GM10248 (cell line): ENCODE measurements at regions not wholly inside any gene's neighbourhood (a gene's known extent, or its start where the extent isn't known, plus 50 kb on each side); places are given as distances from the start of the nearest gene placed in this dataset.

Source experiments
- CTCF ChIA-PET: fragments of 300-600 bp; sonication (Branson Sonifier 250); formaldehyde crosslinking; extraction: SDS; loops from one replicate; lab custom pipeline; 2021; ENCODE audit warnings: antibody characterized with exemption; lab: Yijun Ruan, JAX
- POLR2A ChIA-PET: fragments of 350-650 bp; sonication (Branson Sonifier 250); formaldehyde crosslinking; extraction: SDS; loops from one replicate; lab custom pipeline; 2020; ENCODE audit warnings: antibody characterized with exemption; lab: Yijun Ruan, JAX
- DNase-seq: peaks from one replicate; pipeline ENCODE4 v3.0.0; 2012; ENCODE audit errors: extremely low spot score
- CTCF ChIP-seq: IDR thresholded peaks from 2 replicates; pipeline ENCODE4 v1.5.1; 2012; ENCODE audit warnings: mild to moderate bottlenecking, low read depth; ENCODE audit errors: extremely low read depth, missing control alignments, control extremely low read depth

- no peak for TF ChIP-seq CTCF
- no peak for DNase-seq
- CTCF ChIA-PET, result no interaction called here
- POLR2A ChIA-PET, result no interaction called here
Measured at GRCh38 chr13:53217194-53217593, 188.6 kb downstream of the OLFM4 start.

GRCh38 chr13:53220038-53220437 lies 191.4 kb downstream of the OLFM4 start:
- no peak for TF ChIP-seq CTCF
- POLR2A ChIA-PET, result no interaction called here
- CTCF ChIA-PET, result no interaction called here

GRCh38 chr13:53237696-53238095 lies 209.1 kb downstream of the OLFM4 start:
- ChIA-PET POLR2A (no interaction called here), CTCF (no interaction called here)
- no peak for DNase-seq
- TF ChIP-seq CTCF, result no peak

More at GRCh38 chr13:53220038-53220437, 191.4 kb downstream of the OLFM4 start:
- DNase-seq, result no peak

- ChIA-PET CTCF (interaction anchor here (2.1 kb wide), 1 partner anchor 13 kb away, joined by 13 read pairs; no protein-coding TSS in a partner anchor), POLR2A (no interaction called here)
- TF ChIP-seq CTCF, result no peak
- no peak for DNase-seq
Measured at GRCh38 chr13:53238261-53238660, 209.6 kb downstream of the OLFM4 start.

- CTCF ChIA-PET, result interaction anchor here (1.3 to 2.1 kb wide), 3 partner anchors 9 to 16 kb away, joined by 3 to 13 read pairs (median 5); no protein-coding TSS in a partner anchor
- no peak for DNase-seq
Measured at GRCh38 chr13:53240401-53241025, 211.9 kb downstream of the OLFM4 start.

GRCh38 chr13:53241891-53242348 lies 213.3 kb downstream of the OLFM4 start:
- DNase-seq, result no peak
- TF ChIP-seq CTCF, result no peak
- CTCF ChIA-PET, result interaction anchor here (1.1 kb wide), 2 partner anchors 8 to 10 kb away, joined by 3 to 5 read pairs; no protein-coding TSS in a partner anchor
- POLR2A ChIA-PET, result no interaction called here

More at GRCh38 chr13:53240401-53241025, 211.9 kb downstream of the OLFM4 start:
- TF ChIP-seq CTCF, result no peak
- POLR2A ChIA-PET, result no interaction called here

- no peak for TF ChIP-seq CTCF
- CTCF ChIA-PET, result interaction anchor here (0.6 to 6.2 kb wide), 4 partner anchors 10 to 533 kb away, joined by 3 to 47 read pairs (median 6); no protein-coding TSS in a partner anchor
- POLR2A ChIA-PET, result no interaction called here
- DNase-seq, result no peak
Measured at GRCh38 chr13:53249236-53249635, 220.6 kb downstream of the OLFM4 start.
